Esophagus squamous epithelium (tissue), 4 donors: ENCODE measurements at regions not wholly inside any gene's neighbourhood (a gene's known extent, or its start where the extent isn't known, plus 50 kb on each side); places are given as distances from the start of the nearest gene placed in this dataset.

Experiments used
- CTCF ChIP-seq, 6 experiments: fragments of 450-650 bp in 4 of 6; fragments of 200-600 bp in 2 of 6; sonication (generic) in 2 of 6; IDR thresholded peaks; one replicate each; pipeline ENCODE4 v1.5.1; 2016 to 2019; ENCODE audit warnings: antibody characterized with exemption in 6 of 6, mild to moderate bottlenecking in 4 of 6, moderate library complexity in 4 of 6
- POLR2A ChIP-seq, 4 donors: fragments of 450-650 bp; IDR thresholded peaks; one replicate each; pipeline ENCODE4 v1.6.1; 2017; ENCODE audit warnings: antibody characterized with exemption in 4 of 4, mild to moderate bottlenecking in 4 of 4, moderate library complexity in 3 of 4

GRCh38 chr6:81401970-81402690, 350.4 kb downstream of the TENT5A start:
- TF ChIP-seq POLR2A (IDR thresholded peaks at IDR 0.05), result no peak
- no peak for TF ChIP-seq CTCF (IDR thresholded peaks at IDR 0.05)
